OCI-LY7 (cell line): ENCODE measurements at regions not wholly inside any gene's neighbourhood (a gene's known extent, or its start where the extent isn't known, plus 50 kb on each side); places are given as distances from the start of the nearest gene placed in this dataset.

Experiments used
- BruUV-seq: library from RNA; stranded (reverse); fragments of 400-500 nt; replicated peaks from 2 replicates; lab custom pipeline; 2021; lab: Mats Ljungman, UMichigan
- CTCF ChIA-PET: fragments of 300-600 bp; sonication (Branson Sonifier 250); formaldehyde crosslinking; loops from one replicate; lab custom pipeline; 2022; ENCODE audit warnings: antibody characterized with exemption; ENCODE audit not compliant: unreplicated experiment; lab: Charles Lee
- POLR2A ChIA-PET: fragments of 300-600 bp; sonication (Branson Sonifier 250); formaldehyde crosslinking; loops from one replicate; lab custom pipeline; 2022; ENCODE audit warnings: antibody characterized with exemption; lab: Charles Lee
- DNase-seq: peaks from one replicate; pipeline ENCODE4 v3.0.0-alpha.2; 2015; ENCODE audit warnings: low spot score
- H2AFZ ChIP-seq: fragments of 200-600 bp; sonication (generic), shearing (Covaris generic); 2 replicates; pipeline ENCODE4 v1.6.1; 2014; ENCODE audit warnings: mild to moderate bottlenecking, antibody characterized with exemption, low read length, moderate library complexity
- H3K27ac ChIP-seq: fragments of 200-600 bp; sonication (generic); 2 replicates; pipeline ENCODE4 v1.5.1; 2014; ENCODE audit warnings: mixed run types, low read depth, mild to moderate bottlenecking, moderate library complexity, low read length, inconsistent platforms; ENCODE audit not compliant: poor library complexity, severe bottlenecking
- H3K36me3 ChIP-seq: fragments of 200-600 bp; sonication (generic); 2 replicates; pipeline ENCODE4 v1.6.1; 2014; ENCODE audit warnings: mild to moderate bottlenecking, antibody characterized with exemption, low read length, moderate library complexity, mixed read lengths; ENCODE audit not compliant: insufficient read depth
- H3K4me1 ChIP-seq: fragments of 200-600 bp; sonication (generic); 2 replicates; pipeline ENCODE4 v1.5.1; 2014; ENCODE audit warnings: mild to moderate bottlenecking, low read length; ENCODE audit not compliant: insufficient read depth, poor library complexity, severe bottlenecking
- H3K4me2 ChIP-seq: fragments of 200-600 bp; sonication (generic); 2 replicates; pipeline ENCODE4 v1.6.1; 2014; ENCODE audit warnings: mild to moderate bottlenecking, low read length
- H3K4me3 ChIP-seq: fragments of 200-600 bp; sonication (generic); 2 replicates; pipeline ENCODE4 v1.5.1; 2014; ENCODE audit warnings: mild to moderate bottlenecking, low read depth, low read length; ENCODE audit not compliant: poor library complexity, severe bottlenecking
- H3K79me2 ChIP-seq: fragments of 200-600 bp; sonication (generic); 2 replicates; pipeline ENCODE4 v1.6.1; 2016; ENCODE audit warnings: low read depth, mild to moderate bottlenecking, low read length, moderate library complexity, mixed read lengths; ENCODE audit not compliant: insufficient read depth
- H3K9me2 ChIP-seq: fragments of 200-600 bp; sonication (generic); 2 replicates; pipeline ENCODE4 v1.6.1; 2016; ENCODE audit warnings: mild to moderate bottlenecking, low read length, mixed read lengths; ENCODE audit not compliant: insufficient read depth
- H3K9me3 ChIP-seq: fragments of 200-600 bp; sonication (generic); 2 replicates; pipeline ENCODE4 v1.6.1; 2014; ENCODE audit warnings: mild to moderate bottlenecking, mixed run types, low read length, mixed read lengths
- H4K20me1 ChIP-seq: fragments of 200-600 bp; sonication (generic); 2 replicates; pipeline ENCODE4 v1.6.1; 2014; ENCODE audit warnings: mild to moderate bottlenecking, antibody characterized with exemption, low read length, moderate library complexity, mixed read lengths; ENCODE audit not compliant: insufficient read depth
- EZH2phosphoT487 ChIP-seq: fragments of 200-600 bp; sonication (generic); IDR thresholded peaks from 2 replicates; pipeline ENCODE4 v1.6.1; 2018; ENCODE audit warnings: low read depth, borderline replicate concordance, mild to moderate bottlenecking, mixed run types, antibody characterized with exemption, low read length, moderate library complexity, mixed read lengths
- intact Hi-C: fragments of 100-400 bp; cut with micrococcal nuclease; formaldehyde crosslinking; loops from one replicate; pipeline ENCODE4 v1.10.0; 2022; ENCODE audit not compliant: unreplicated experiment
- TF ChIP-seq, protein P1 (sequence below): fragments of 200-600 bp; sonication (generic); conservative IDR thresholded peaks from 2 replicates; pipeline ENCODE4 v1.5.1; 2014; ENCODE audit warnings: mild to moderate bottlenecking, antibody characterized with exemption, low read length, moderate library complexity, mixed read lengths

DNA sequence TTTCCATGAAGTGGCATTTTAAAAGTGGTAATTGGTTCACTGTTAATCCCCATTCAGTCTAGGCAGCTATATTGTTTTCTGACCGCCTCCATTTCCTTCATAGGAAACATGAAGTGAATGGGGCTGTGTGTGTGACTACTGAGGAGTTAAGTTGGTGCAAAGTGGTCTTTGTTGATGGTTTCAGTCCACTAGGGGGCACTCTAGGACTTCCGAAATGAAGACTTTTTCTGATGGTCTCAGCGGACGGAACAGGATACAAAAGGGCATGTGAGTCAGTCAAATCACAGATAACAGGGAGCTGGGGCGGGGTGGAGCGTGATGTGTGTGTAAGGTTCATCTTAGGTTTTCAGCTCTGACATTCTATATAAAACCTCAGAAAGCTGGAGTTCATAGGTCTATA is 240.1 kb upstream of the OR4E1 start:
- H4K20me1 ChIP-seq = no peaks in the 10 kb centered on the region
- POLR2A ChIA-PET = interaction anchor here (0.7 to 1.2 kb wide), 6 partner anchors 10 to 79 kb away, joined by 3 to 5 read pairs (median 4); no protein-coding TSS in a partner anchor
- peak overlapping the region; percentile 80 for H2AFZ ChIP-seq
- H3K79me2 ChIP-seq = no peaks in the 10 kb centered on the region
- H3K4me1 ChIP-seq = peaks cover 47% of the 10 kb centered on the region
- H3K9me2 ChIP-seq = no peaks in the 10 kb centered on the region
- CTCF ChIA-PET = interaction anchor here (0.5 to 1.3 kb wide), 9 partner anchors 9 to 571 kb away, joined by 3 to 9 read pairs (median 5); no protein-coding TSS in a partner anchor
- H3K4me3 ChIP-seq = no peak overlapping the region
- DNase-seq = peak; percentile 96
- H3K36me3 ChIP-seq = no peaks in the 10 kb centered on the region
- peak overlapping the region; percentile 46 for H3K4me2 ChIP-seq
- TF ChIP-seq EZH2phosphoT487 = no peak
- TF ChIP-seq, protein P1, sequence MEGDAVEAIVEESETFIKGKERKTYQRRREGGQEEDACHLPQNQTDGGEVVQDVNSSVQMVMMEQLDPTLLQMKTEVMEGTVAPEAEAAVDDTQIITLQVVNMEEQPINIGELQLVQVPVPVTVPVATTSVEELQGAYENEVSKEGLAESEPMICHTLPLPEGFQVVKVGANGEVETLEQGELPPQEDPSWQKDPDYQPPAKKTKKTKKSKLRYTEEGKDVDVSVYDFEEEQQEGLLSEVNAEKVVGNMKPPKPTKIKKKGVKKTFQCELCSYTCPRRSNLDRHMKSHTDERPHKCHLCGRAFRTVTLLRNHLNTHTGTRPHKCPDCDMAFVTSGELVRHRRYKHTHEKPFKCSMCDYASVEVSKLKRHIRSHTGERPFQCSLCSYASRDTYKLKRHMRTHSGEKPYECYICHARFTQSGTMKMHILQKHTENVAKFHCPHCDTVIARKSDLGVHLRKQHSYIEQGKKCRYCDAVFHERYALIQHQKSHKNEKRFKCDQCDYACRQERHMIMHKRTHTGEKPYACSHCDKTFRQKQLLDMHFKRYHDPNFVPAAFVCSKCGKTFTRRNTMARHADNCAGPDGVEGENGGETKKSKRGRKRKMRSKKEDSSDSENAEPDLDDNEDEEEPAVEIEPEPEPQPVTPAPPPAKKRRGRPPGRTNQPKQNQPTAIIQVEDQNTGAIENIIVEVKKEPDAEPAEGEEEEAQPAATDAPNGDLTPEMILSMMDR = peak; percentile 92
- H3K27ac ChIP-seq = no peak overlapping the region
- intact Hi-C loops = loop anchor here (2.0 kb wide), 1 partner anchor 19 kb away; no protein-coding TSS in a partner anchor
- no TSS peak for BruUV-seq
- H3K9me3 ChIP-seq = no peaks in the 10 kb centered on the region

GRCh38 chr14:21912367-21912766 is 238.7 kb upstream of the OR4E1 start:
- Histone ChIP-seq H3K4me1 (peaks cover 34% of the 10 kb centered on the region), H3K79me2 (no peaks in the 10 kb centered on the region), H2AFZ (peak overlapping the region; percentile 93), H3K27ac (no peak overlapping the region), H3K36me3 (no peaks in the 10 kb centered on the region), H4K20me1 (no peaks in the 10 kb centered on the region), H3K9me2 (no peaks in the 10 kb centered on the region), H3K4me2 (no peak overlapping the region), H3K4me3 (no peak overlapping the region), H3K9me3 (no peaks in the 10 kb centered on the region)
- no TSS peak for BruUV-seq
- ChIA-PET POLR2A (interaction anchor here (1.1 to 2.2 kb wide), 6 partner anchors 9 to 18 kb away, joined by 3 to 7 read pairs (median 6); no protein-coding TSS in a partner anchor), CTCF (interaction anchor here (0.6 to 1.8 kb wide), 5 partner anchors 9 to 413 kb away, joined by 3 to 4 read pairs (median 3); no protein-coding TSS in a partner anchor)
- no peak for DNase-seq
- intact Hi-C loops = loop anchor here (2.0 kb wide), 1 partner anchor 18 kb away; no protein-coding TSS in a partner anchor
- TF ChIP-seq, protein P1 = no peak
- no peak for TF ChIP-seq EZH2phosphoT487

DNA sequence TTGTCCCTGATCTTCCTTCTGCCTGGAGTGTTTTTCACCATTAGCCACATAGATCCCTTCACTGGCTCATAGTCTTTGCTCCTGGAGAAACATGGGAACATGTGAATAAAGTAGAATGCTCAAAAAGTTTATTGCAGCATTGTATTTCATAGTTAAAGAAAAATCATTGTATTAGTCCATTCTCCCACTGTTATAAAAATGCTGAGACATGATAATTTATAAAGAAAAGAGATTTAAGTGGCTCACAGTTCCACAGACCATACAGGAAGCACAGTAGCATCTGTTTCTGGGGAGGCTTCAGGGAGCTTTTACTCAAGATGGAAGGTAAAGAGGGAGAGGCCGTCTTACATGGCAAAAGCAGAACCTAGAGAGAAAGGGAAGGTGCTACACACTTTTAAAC is 238.3 kb upstream of the OR4E1 start:
- Histone ChIP-seq H3K79me2 (no peaks in the 10 kb centered on the region), H3K36me3 (no peaks in the 10 kb centered on the region), H4K20me1 (no peaks in the 10 kb centered on the region), H2AFZ (peak overlapping the region; percentile 93), H3K9me2 (no peaks in the 10 kb centered on the region), H3K4me1 (peaks cover 33% of the 10 kb centered on the region), H3K4me3 (no peak overlapping the region), H3K4me2 (no peak overlapping the region), H3K27ac (no peak overlapping the region), H3K9me3 (no peaks in the 10 kb centered on the region)
- BruUV-seq = no TSS peak
- ChIA-PET POLR2A (interaction anchor here (1.1 to 2.2 kb wide), 6 partner anchors 9 to 18 kb away, joined by 3 to 7 read pairs (median 6); no protein-coding TSS in a partner anchor), CTCF (interaction anchor here (0.6 to 1.8 kb wide), 5 partner anchors 9 to 413 kb away, joined by 3 to 4 read pairs (median 3); no protein-coding TSS in a partner anchor)
- DNase-seq = no peak
- intact Hi-C loops = loop anchor here (2.0 kb wide), 1 partner anchor 17 kb away; no protein-coding TSS in a partner anchor
- TF ChIP-seq, protein P1 = no peak
- TF ChIP-seq EZH2phosphoT487 = no peak
